GM12878 (cell line): ENCODE measurements at regions not wholly inside any gene's neighbourhood (a gene's known extent, or its start where the extent isn't known, plus 50 kb on each side); places are given as distances from the start of the nearest gene placed in this dataset.

Experiments
- EP300 ChIP-seq, 2 experiments: fragments of 150-350 bp in 1 of 2; IDR thresholded peaks; 2 replicates each; pipeline ENCODE4 v1.6.1; 2011 to 2012; ENCODE audit warnings: low read depth in 2 of 2, low read length in 2 of 2, borderline replicate concordance in 1 of 2, improper control_type of control experiment in 1 of 2, inconsistent platforms in 1 of 2; ENCODE audit not compliant: control insufficient read depth in 1 of 2
- PML ChIP-seq: IDR thresholded peaks from 2 replicates; pipeline ENCODE4 v1.6.1; 2012; ENCODE audit warnings: low read length, inconsistent platforms
- POLR2A ChIP-seq: IDR thresholded peaks from 2 replicates; pipeline ENCODE4 v1.6.1; 2011; ENCODE audit warnings: low read depth, mild to moderate bottlenecking, low read length
- SUZ12 ChIP-seq: fragments of 200-600 bp; sonication (generic); IDR thresholded peaks from one replicate; pipeline ENCODE4 v1.6.1; 2018; ENCODE audit warnings: antibody characterized with exemption, mild to moderate bottlenecking; ENCODE audit not compliant: unreplicated experiment
- TAF1 ChIP-seq: IDR thresholded peaks from 2 replicates; pipeline ENCODE4 v1.6.1; 2011; ENCODE audit warnings: mild to moderate bottlenecking, low read depth, low read length, borderline replicate concordance
- TF ChIP-seq, protein P1 (sequence below), 3 experiments: IDR thresholded peaks in 2 of 3; conservative IDR thresholded peaks in 1 of 3; 2 replicates each; pipeline ENCODE4 v1.5.1; 2011; ENCODE audit warnings: low read depth in 3 of 3, low read length in 3 of 3, mild to moderate bottlenecking in 3 of 3, control low read depth in 2 of 3, moderate library complexity in 2 of 3, inconsistent platforms in 1 of 3, mixed read lengths in 1 of 3; ENCODE audit not compliant: control insufficient read depth in 2 of 3, insufficient read depth in 1 of 3; ENCODE audit errors: extremely low read depth in 1 of 3

DNA sequence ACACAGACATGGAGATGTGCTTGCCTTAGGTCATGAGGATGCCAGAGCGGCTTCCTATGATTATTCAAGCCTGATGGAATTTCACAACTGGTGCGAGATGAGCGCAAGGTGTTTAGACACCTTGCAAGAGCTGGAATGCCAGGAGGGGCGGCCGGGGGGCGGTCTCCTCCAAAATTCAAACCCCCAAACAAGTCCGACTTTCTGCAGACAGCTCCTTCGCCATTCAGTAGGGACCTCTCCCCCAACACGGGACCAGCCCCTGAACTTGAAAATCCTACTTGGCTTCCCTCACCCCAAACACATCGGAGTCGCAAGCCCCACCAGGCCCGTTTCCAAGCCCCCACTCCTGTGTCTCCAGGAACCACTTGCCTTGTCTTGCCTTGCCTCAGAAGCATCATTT, 64.8 kb upstream of the ID2 start:
- TF ChIP-seq, protein P1, sequence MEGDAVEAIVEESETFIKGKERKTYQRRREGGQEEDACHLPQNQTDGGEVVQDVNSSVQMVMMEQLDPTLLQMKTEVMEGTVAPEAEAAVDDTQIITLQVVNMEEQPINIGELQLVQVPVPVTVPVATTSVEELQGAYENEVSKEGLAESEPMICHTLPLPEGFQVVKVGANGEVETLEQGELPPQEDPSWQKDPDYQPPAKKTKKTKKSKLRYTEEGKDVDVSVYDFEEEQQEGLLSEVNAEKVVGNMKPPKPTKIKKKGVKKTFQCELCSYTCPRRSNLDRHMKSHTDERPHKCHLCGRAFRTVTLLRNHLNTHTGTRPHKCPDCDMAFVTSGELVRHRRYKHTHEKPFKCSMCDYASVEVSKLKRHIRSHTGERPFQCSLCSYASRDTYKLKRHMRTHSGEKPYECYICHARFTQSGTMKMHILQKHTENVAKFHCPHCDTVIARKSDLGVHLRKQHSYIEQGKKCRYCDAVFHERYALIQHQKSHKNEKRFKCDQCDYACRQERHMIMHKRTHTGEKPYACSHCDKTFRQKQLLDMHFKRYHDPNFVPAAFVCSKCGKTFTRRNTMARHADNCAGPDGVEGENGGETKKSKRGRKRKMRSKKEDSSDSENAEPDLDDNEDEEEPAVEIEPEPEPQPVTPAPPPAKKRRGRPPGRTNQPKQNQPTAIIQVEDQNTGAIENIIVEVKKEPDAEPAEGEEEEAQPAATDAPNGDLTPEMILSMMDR (IDR thresholded peaks at IDR 0.05 in 2 of 3, conservative IDR thresholded peaks at IDR 0.05 in 1 of 3; ENCODE audit: control insufficient read depth in 2 of 3, extremely low read depth in 1 of 3, insufficient read depth in 1 of 3, low read depth in 3 of 3, low read length in 3 of 3) = no peak
- TF ChIP-seq EP300 (IDR thresholded peaks at IDR 0.05; ENCODE audit: borderline replicate concordance in 1 of 2, control insufficient read depth in 1 of 2, low read depth in 2 of 2, low read length in 2 of 2) (no peak), POLR2A (no peak), TAF1 (no peak), SUZ12 (no peak), PML (no peak)
